NCI-H1105 (cell line): ENCODE measurements at regions not wholly inside any gene's neighbourhood (a gene's known extent, or its start where the extent isn't known, plus 50 kb on each side); places are given as distances from the start of the nearest gene placed in this dataset.

Experiments
- DNase-seq: peaks from one replicate; lab custom pipeline; 2025; lab: John Stamatoyannopoulos, UW

DNA sequence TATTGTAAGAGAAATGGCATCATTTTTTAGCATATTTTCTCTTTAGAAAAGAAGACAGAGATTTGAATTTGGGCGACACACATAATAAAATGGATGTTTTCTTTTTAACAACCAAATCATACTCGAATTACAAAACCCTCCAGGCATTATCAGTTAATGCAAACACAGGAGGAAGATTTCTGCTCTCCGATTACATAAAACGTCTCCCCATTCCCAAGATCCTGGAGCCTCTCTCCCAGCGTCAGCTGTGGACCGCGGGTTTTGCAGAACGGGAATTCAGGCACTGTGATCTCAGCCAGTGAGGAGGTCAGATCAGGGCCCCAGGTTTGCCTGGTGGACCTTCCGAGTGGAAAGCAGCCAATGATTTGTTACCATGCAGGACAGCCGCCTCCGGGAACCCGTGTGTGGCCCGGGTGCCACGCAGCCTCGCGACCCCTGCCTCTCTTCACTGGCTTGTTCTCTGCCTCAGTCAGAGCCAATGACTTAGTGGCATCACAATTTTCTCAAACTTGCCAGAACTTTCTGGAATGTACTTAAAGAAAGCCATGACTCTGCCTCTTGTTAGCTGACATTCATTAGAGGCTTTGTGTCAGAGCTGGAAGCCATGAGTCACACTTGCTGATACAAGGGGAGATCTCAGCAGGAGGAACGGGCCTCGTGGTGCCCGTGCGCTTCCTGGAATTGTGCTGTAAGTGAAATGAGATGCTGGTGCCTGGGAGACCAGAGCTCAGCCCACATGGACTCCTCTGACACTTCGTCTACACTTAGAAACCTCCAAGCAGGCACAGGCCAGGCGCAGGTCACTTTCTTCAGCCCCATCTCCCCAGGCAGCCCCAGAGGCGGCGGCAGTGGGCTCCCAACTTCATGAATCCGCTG, 246.1 kb downstream of the KLF6 start:
- no peak for DNase-seq

DNA sequence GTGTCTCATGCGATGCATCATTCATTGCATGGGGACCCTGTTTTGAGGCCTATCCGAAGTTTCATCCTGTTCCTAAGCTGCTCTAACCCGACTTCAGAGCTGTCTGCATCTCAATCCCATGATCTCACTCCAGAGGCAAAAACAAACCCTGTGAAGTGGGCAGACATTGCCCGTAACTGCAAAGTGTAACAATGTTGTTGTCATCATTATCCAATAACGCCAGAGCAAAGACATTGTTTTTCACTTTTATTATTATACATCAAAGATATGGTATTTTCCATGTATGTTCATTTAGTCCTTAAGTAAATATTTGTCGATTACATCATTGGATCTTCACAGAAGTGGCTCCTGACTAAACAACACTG, 246.7 kb downstream of the KLF6 start:
- no peak for DNase-seq

DNA sequence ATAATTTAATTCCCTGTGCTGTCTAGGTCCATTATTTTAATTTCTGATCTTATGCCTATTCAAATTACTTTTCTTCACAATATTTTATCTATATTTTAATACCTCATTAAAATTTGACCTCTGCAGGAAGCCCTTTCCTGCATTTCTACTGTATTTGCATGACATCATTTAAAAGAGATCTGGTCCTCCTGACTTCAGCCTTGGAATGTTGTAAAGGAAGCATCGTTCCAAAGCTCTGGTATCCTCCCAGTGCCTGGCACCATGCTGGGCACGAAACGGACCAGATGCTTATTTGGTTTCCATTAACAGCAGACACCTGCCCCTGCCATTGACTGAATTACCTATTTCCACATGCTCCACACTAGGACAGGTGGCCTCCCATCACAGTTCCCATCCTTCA, 247.5 kb downstream of the KLF6 start:
- DNase-seq, result no peak

DNA sequence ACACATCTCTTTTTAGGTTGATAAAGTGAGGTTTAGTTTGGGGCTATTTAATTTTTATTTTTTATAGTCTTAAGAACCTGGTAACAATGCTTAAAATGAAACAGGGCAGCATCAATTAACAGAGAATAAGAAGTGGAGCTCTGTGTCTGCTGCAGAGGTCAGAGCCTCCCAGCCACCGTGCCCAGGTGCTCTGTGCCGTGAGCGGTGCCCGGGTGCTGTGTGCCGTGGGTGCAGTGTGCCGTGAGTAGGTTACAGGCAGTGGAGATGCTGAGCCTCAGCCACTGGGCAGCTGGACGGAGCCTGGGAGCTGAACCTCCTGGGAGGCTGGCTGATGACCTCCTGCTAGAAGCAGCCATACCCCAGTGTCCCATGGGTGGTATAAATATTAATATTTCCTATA, 250.0 kb downstream of the KLF6 start:
- no peak for DNase-seq

DNA sequence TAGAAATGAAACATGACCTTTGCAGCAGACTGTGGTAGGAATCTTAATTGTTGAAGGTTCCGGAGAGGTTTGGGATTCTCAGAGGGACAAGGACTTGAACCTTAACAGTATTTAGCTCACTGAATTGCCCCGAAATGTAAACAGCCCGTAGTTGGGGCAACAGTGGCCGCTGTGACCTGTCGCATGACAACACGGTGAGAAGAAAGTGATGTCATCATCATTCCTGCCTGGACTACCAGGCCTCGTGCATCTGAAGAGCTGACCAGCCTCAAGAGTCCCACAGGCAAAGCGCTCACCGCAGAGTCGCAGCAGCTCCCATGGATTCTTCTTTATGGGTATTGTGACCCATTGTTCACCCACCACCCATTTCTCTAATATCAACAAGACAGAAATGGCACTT, 250.6 kb downstream of the KLF6 start:
- no peak for DNase-seq

DNA sequence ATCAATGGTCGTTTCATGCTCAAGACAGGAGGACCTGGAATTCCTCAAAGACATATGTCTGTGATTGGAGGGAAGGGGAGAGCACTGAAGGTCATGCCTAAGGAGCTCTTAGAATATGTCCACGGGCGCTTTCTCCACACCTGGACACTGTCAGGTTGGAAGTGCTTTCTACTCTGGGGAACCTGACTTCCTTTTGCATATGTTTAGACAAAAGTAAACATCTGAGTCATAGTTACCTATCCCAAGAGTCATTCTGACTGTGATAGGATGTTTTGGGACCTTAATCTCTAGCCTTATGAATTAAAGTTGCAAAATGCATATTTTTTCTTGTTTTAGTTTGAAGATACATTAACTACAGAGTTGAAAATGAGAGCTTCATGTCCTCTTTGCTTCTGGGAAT, 251.7 kb downstream of the KLF6 start:
- no peak for DNase-seq

DNA sequence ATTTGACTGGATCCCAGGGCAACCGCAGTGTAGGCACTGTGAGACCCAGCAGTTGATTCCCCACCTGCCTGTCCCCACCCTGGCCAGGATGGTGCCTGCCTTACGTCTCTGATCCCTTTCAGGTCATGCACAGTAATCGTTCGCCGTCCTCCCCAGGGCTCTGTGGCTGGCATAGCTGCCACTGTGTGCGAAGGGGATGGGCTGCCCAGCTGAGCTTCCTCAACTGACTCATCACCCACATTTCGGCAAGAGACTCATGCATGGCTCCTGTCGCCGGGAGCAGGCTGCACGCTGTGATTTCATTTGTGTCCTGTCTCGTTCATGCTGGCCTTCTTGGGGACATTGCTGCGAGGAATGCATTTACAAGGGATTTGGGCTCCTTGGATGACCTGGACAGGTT, 252.4 kb downstream of the KLF6 start:
- no peak for DNase-seq

DNA sequence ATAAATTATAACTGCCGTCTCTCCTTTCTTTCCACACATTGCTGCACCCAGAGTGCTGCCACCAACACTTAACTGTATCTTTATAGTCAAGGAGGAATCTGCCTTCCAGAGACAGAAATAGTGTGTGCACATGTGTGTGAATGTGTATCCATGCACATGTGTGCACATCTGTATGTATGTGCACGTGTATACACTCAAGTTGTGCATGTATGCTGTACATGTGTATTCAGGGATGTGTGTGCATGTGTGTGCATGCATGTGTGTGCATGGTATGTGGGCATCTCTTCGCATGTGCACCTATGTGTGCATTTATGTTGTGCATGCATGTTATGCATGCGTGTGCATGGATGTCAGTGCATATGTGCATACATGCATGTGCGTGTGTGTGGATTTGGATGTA, 253.3 kb downstream of the KLF6 start:
- DNase-seq, result no peak

DNA sequence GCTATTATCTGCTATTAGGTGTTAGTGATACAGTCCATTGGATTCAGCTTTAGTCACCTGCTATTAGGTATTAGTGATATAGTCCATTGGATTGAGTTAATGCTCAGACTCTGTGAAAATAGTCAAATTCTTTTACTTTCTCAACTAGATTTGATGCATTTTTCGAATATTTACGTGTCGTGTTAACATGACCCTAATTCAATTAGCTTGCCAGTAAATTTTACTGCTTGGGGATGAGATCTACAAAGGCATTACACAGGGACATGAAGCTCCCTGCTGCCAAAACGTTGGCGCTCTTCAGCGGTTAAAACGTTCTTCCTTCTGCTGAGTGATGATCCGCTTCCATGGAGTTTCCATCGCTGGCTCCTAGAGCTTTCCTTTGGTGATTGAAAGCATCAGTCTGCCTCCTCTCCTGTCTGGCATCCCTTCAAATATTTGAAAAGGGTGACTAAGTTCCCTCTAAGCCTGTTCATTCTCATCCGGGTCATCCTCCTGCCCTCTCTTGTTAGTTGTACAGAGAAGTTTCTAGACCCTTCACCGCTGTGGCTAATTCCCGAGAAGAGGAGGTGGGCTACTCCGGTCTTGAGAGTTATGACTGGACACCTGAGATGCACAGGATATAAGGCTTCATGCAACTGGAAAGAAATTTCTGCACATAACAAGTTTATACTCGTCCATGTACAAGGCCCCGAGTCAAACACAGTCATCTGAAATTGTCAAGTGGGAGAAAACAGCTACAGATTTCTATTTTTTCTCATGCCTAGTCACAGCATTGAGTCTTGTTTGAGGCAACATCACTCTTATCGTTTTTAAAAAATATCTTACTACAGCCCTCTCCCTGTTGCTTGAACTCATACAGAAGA, 254.0 kb downstream of the KLF6 start:
- no peak for DNase-seq

DNA sequence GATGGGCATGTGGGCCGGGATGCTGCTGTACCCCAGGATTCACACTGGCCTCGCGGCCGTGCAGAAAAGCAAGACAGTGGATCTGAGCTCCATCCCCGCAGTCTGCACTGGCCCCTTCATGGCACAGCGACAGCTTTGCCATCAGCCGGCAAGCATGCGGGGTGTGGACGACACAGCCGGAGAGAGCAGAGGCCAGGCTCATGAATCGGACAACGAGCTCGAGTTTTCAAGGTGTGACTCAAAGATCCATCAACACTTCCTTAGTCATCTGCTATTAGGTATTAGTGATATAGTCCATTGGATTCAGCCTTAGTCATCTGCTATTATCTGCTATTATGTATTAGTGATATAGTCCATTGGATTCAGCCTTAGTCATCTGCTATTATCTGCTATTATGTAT, 254.7 kb downstream of the KLF6 start:
- no peak for DNase-seq

DNA sequence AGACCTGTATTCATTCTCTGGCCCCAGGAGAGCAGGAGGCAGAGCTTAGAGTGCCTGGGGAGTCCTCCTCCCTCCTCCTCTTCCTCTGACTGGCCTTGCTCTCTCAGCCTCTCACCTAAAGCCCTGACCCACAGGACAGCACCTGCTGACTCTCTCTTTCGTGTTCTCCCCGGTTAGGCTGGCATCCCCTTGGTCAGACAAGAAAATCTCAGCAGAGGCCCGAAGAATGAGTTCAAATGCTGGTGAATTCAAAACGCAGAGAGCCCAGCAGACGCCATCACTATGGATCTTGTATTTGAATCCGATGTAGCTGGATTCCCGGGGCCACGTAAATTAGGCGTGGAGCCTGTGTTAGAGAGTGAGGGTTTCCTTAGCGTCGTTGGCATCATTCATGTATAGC, 255.3 kb downstream of the KLF6 start:
- no peak for DNase-seq

DNA sequence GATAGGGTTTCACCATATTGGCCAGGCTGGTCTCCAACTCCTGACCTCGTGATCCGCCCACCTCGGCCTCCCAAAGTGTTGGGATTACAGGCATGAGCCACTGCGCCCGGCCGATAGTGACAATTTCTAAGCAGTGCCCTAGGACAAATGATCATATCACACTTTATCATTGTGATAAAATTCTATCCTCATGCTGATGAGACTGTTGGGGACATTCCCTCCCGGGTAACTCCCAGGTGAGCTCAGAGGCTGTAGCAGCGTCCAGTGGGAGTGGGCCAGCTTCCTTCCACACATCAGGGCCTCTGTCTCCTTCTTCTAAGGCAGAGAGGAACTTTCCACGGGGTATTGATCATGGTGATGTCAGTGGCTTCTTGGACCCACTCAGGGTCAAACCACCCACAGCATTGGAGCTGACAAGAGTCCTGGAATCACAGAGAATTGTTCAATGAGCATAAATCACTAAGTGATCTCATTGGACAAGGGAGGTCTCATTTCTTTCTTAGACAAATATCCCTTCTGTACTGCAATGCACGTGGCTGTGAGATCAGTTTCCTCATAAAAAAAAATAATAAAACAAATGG, 256.1 kb downstream of the KLF6 start:
- DNase-seq, result no peak

DNA sequence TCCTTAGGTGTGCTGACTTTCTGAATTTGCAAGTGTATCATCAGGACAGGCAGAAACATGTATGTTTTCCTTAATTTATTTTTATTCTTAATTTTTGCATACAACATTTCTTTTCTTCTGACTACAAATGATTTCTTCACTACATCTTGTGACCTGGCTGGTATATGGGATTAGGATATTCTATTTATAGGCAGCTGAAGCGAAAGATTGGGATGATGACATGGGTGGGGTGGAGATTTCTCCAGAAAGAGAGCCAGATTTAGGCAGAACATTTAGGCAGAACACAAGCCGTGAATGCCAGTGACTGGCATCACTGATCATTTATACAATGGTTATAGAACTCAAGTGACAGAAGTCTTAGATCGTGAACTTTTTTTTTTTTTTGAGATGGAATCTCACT, 256.7 kb downstream of the KLF6 start:
- DNase-seq, result no peak

DNA sequence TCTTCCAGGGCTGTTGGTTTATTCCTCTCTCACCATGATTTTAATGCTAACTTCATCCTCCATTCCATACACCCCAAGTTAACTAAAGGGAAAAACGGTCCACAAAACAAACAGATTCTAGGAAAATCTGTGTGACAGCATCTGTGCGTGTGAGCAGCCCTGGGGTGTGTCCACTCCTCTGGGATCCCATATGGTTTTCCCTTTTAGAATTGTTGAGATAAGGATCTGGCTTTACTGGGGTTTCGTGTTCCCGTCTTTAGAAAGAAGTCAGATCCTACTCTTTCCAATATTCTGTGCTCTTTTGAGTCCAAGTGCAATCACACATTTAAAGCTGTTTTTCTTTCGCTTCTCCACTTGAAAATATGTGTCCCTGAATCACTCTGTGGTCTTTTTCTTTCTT, 257.1 kb downstream of the KLF6 start:
- no peak for DNase-seq

DNA sequence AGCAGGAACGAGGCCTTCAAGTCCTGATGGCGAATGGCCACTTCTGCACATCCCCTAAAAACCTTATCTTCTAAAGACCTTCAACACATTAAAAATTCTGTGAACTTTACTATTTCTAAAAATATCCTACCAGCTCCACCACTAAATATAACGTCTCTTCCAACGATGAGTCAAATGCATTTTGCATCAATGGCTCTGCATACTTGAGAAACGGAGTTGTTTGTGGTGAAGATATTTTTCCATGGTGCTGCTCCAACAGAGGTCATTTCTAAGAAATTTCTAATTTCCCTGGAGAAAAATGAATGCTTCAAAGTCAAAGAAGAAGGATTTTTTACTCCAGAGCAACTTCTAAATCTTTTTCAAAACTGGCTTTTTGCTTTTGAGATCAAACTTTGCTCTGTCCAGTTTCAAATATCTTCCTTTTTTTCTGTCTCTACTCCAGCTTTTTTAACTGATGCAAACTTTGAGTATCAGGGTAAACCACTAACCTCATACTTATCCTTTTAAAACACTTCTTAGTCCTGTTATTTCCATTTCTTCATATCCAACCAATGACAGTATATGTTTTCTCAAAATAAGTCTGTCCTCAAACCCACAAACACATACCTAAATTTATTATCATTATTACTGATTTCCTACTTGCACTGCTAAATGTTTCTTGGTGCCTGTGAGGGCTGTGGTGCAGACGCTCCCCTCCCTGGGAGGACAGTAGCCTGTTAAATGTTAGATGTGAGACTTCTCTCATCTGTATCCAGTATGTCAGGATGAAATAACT, 258.1 kb downstream of the KLF6 start:
- no peak for DNase-seq

DNA sequence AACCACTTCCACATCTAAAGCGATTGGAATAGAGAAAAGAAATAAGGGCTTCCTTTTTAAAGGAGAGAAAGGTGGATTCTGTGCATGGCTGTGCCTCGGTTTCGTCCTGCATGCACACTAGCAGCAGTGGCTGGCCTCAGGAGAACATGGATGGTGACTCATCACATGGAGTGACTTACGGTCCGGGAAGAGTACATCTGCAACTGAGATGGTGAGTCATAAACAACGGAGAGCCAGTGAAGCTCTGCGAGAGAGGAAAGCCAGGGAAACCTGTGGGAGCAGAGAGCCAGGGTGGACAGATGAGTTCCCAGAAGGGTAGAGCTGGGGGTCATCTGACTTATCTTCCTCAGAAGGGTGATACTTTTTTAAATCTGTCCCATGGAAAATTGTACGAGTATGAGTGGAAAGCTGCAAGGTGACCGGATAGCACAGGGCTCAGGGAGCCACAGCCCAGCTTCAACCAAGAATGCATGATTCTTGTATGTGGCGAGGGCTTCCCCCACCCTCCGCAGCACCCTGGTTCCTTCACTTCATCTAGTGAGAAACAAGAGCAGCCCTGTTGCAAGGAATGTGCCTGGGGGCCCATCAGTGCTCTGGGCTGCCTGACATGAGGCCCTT, 259.1 kb downstream of the KLF6 start:
- no peak for DNase-seq

DNA sequence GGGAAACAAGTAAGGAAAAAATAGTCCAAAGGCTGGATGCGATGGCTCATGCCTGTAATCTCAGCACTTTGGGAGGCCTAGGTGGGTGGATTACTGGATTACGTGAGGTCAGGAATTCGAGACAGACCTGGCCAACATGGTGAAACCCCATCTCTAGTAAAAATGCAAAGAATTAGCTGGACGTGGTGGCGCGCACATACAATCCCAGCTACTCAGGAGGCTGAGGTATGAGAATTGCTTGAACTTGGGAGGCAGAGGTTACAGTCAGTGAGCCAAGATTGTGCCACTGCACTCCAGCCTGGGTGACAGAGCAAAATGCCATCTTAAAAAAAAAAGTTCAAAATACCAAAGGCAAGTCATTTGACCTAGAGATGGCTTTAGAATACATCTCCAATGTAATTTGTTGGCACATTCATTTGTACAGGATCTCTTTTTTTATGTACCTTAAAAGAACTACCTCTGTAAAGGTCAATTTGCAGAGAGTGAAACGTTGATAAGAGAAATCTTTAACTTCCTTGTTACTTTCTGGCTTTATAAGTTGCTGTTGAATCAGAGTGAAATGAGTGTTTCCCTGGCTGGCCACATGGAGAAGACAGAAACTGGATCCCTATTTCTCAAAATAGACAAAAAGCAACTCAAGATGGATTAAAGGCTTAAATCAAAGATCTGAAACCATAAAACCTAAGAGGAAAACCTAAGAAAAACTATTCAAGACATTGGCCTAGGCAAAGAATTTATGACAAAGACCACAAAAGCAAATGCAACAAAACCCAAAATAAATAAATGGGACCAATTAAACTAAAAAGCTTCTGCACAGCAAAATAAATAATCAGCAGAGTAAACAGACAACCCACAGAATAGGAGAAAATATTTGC, 260.7 kb downstream of the KLF6 start:
- no peak for DNase-seq

DNA sequence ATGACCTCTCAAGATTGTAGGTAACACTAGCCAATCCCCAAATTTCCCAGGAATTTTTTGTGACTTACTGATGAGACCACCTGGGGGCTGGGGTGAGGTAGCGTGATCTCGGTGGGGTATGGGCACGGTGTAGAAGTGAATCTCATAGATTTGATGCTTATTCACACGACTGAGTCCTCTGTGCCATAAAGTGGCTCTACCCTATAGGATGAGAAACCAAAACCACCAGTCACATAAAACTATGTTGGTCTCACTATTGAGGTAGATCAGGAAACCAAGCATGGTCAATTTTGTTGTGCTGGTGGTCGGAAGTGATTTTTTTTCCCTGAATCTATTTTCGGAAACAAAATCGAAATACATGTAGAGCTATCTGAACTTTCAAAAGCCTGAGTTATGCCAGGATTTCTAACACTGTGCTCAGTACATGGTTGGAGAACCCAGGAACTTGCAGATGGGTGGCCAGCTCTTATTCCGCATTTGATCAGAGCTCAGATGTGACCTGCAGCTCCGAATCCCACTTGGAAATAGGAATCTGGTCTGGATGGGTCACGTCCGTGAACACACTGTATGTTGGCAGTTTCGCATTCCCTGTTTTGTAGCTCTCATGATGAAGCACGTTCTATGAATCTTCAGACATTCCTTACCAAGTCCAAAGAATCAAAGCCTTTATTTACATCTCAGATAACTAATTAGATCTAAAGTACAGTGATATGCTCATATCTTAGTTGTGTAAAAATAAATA, 261.5 kb downstream of the KLF6 start:
- DNase-seq, result no peak

DNA sequence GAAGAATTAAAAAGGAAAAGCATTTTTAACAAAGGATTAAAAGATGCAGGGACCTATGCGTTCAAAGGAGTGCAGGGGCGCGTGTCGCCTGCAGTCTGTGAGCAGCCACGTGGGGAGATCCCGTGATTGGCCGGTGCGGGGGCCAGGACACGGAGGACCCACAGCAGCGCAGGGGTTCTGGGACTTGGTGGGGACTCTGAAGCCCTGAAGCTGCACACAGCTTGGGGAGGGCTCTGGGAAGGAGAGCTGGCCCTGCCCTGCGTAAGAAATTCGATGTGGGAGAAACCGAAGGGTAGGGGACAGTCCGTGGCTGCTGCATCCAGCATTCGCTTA, 268.1 kb downstream of the KLF6 start:
- DNase-seq, result no peak

DNA sequence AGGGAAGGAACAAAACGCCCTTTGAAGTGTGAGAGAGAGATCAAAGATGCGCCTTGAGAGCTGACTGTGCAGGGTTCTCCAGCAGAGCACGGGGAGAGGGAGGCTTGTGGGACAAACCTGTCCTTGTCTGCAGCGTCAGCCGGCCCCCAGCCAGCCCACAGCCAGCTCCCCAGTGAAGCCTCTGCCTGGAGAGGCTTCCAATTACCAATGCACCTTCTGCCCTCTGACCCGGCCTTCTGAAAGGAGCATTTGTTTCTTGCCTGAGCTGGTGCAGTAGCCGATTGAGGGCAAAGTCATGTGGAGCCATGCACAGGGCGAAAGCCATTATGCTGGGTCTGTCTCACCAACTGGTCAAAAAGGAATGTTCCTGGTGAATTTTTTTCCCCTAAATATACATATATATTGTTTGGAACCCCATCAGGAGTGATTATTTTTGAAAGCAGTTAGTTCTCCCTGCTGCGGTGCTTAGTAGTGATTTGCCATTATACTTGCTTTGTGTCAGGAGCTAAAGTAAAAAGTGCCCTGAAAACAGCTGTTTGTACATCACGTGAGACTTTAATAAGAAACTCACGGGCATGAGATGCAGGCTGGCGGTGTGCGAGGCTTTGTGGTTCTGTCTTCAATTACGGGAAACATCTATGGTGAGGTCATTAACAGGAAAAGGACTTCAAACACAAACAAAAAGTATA, 268.6 kb downstream of the KLF6 start:
- DNase-seq, result no peak
